Prostate gland (tissue), 2 donors: ENCODE measurements at regions not wholly inside any gene's neighbourhood (a gene's known extent, or its start where the extent isn't known, plus 50 kb on each side); places are given as distances from the start of the nearest gene placed in this dataset.

Experiments used
- CTCF ChIP-seq, 4 experiments: fragments of 200-600 bp in 2 of 4; fragments of 450-650 bp in 2 of 4; sonication (generic) in 2 of 4; IDR thresholded peaks; 1 replicate in 3 of 4; 2 replicates in 1 of 4; pipeline ENCODE4 v1.5.1; 2016 to 2019; ENCODE audit warnings: antibody characterized with exemption in 4 of 4, mild to moderate bottlenecking in 2 of 4, moderate library complexity in 2 of 4
- POLR2A ChIP-seq: fragments of 450-650 bp; IDR thresholded peaks from one replicate; pipeline ENCODE4 v1.6.1; 2016; ENCODE audit warnings: antibody characterized with exemption, mild to moderate bottlenecking
- POLR2AphosphoS5 ChIP-seq: sonication (generic); formaldehyde crosslinking; IDR thresholded peaks from one replicate; pipeline ENCODE4 v1.6.1; 2017; ENCODE audit warnings: antibody characterized with exemption

GRCh38 chr5:130243641-130244040 is 339.4 kb downstream of the CHSY3 start:
- TF ChIP-seq POLR2A (no peak), CTCF (IDR thresholded peaks at IDR 0.05) (no peak), POLR2AphosphoS5 (no peak)
